ENCODE measurements at regions not wholly inside any gene's neighbourhood (a gene's known extent, or its start where the extent isn't known, plus 50 kb on each side); places are given as distances from the start of the nearest gene placed in this dataset.
"Not testable (repeated sequence)": the region's sequence is repeated elsewhere in the genome, so short reads cannot be mapped to it uniquely, and the experiment has no call there.

- not testable (repeated sequence) for H3K9me3 ChIP-seq (replicated peaks; ENCODE audit: control insufficient read depth, low read depth, low read length); DNase-seq; H3K4me3 ChIP-seq (ENCODE audit: low read length); H3K27me3 ChIP-seq (ENCODE audit: control insufficient read depth, insufficient read depth, low read length); H3K36me3 ChIP-seq (ENCODE audit: control insufficient read depth, insufficient read depth, low read length); H3K27ac ChIP-seq (ENCODE audit: low read length); H3K4me1 ChIP-seq (ENCODE audit: control insufficient read depth, insufficient read depth, low read length)
- WGBS (ENCODE audit: insufficient coverage) = 98% methylated on average over 12 of the region's 28 CpGs
Observed at GRCh38 chr10:15921423-15921945, 61.2 kb upstream of the MINDY3 start.

GRCh38 chr10:15931376-15931775, 71.1 kb upstream of the MINDY3 start:
- Histone ChIP-seq H3K4me3 (ENCODE audit: low read length) (no peak overlapping the region), H3K9me3 (replicated peaks; ENCODE audit: control insufficient read depth, low read depth, low read length) (no peaks in the 10 kb centered on the region), H3K27me3 (ENCODE audit: control insufficient read depth, insufficient read depth, low read length) (no peaks in the 10 kb centered on the region), H3K27ac (ENCODE audit: low read length) (no peak overlapping the region), H3K4me1 (ENCODE audit: control insufficient read depth, insufficient read depth, low read length) (no peaks in the 10 kb centered on the region), H3K36me3 (ENCODE audit: control insufficient read depth, insufficient read depth, low read length) (no peaks in the 10 kb centered on the region)
- WGBS (ENCODE audit: insufficient coverage) = no CpG with 5 or more reads among the region's 5 CpGs
- DNase-seq = no peak

- H3K4me1 ChIP-seq (ENCODE audit: control insufficient read depth, insufficient read depth, low read length); H3K27ac ChIP-seq (ENCODE audit: low read length); H3K27me3 ChIP-seq (ENCODE audit: control insufficient read depth, insufficient read depth, low read length); H3K36me3 ChIP-seq (ENCODE audit: control insufficient read depth, insufficient read depth, low read length); H3K9me3 ChIP-seq (replicated peaks; ENCODE audit: control insufficient read depth, low read depth, low read length); DNase-seq; H3K4me3 ChIP-seq (ENCODE audit: low read length): not testable (repeated sequence)
- WGBS (ENCODE audit: insufficient coverage) = 37% methylated on average over 3 of the region's 6 CpGs
Observed at GRCh38 chr10:15939543-15939942, 79.2 kb upstream of the MINDY3 start.

GRCh38 chr10:15943426-15943825, 83.1 kb upstream of the MINDY3 start:
- Histone ChIP-seq H3K9me3 (replicated peaks; ENCODE audit: control insufficient read depth, low read depth, low read length) (peaks cover 3% of the 10 kb centered on the region), H3K27ac (ENCODE audit: low read length) (no peak overlapping the region), H3K27me3 (ENCODE audit: control insufficient read depth, insufficient read depth, low read length) (no peaks in the 10 kb centered on the region), H3K36me3 (ENCODE audit: control insufficient read depth, insufficient read depth, low read length) (no peaks in the 10 kb centered on the region), H3K4me3 (ENCODE audit: low read length) (no peak overlapping the region), H3K4me1 (ENCODE audit: control insufficient read depth, insufficient read depth, low read length) (no peaks in the 10 kb centered on the region)
- 14% methylated on average over 1 of the region's 1 CpG for WGBS (ENCODE audit: insufficient coverage)
- DNase-seq = peak; percentile 59

GRCh38 chr10:15954188-15954587, 93.9 kb upstream of the MINDY3 start:
- no peaks in the 10 kb centered on the region for H3K9me3 ChIP-seq (replicated peaks; ENCODE audit: control insufficient read depth, low read depth, low read length)
- H3K27me3 ChIP-seq (ENCODE audit: control insufficient read depth, insufficient read depth, low read length) = no peaks in the 10 kb centered on the region
- H3K4me3 ChIP-seq (ENCODE audit: low read length) = no peak overlapping the region
- no peak overlapping the region for H3K27ac ChIP-seq (ENCODE audit: low read length)
- DNase-seq = no peak
- no peaks in the 10 kb centered on the region for H3K36me3 ChIP-seq (ENCODE audit: control insufficient read depth, insufficient read depth, low read length)
- WGBS (ENCODE audit: insufficient coverage) = no CpG with 5 or more reads among the region's 4 CpGs
- H3K4me1 ChIP-seq (ENCODE audit: control insufficient read depth, insufficient read depth, low read length) = no peaks in the 10 kb centered on the region

- WGBS (ENCODE audit: insufficient coverage) = 83% methylated on average over 1 of the region's 5 CpGs
- Histone ChIP-seq H3K27me3 (ENCODE audit: control insufficient read depth, insufficient read depth, low read length) (no peaks in the 10 kb centered on the region), H3K4me1 (ENCODE audit: control insufficient read depth, insufficient read depth, low read length) (no peaks in the 10 kb centered on the region), H3K4me3 (ENCODE audit: low read length) (no peak overlapping the region), H3K9me3 (replicated peaks; ENCODE audit: control insufficient read depth, low read depth, low read length) (no peaks in the 10 kb centered on the region), H3K27ac (ENCODE audit: low read length) (no peak overlapping the region), H3K36me3 (ENCODE audit: control insufficient read depth, insufficient read depth, low read length) (no peaks in the 10 kb centered on the region)
- no peak for DNase-seq
Observed at GRCh38 chr10:15960277-15960676, 100.0 kb upstream of the MINDY3 start.

- not testable (repeated sequence) for H3K27me3 ChIP-seq (ENCODE audit: control insufficient read depth, insufficient read depth, low read length); H3K27ac ChIP-seq (ENCODE audit: low read length); H3K4me1 ChIP-seq (ENCODE audit: control insufficient read depth, insufficient read depth, low read length); DNase-seq; H3K9me3 ChIP-seq (replicated peaks; ENCODE audit: control insufficient read depth, low read depth, low read length); H3K4me3 ChIP-seq (ENCODE audit: low read length); H3K36me3 ChIP-seq (ENCODE audit: control insufficient read depth, insufficient read depth, low read length)
- no CpG with 5 or more reads among the region's 5 CpGs for WGBS (ENCODE audit: insufficient coverage)
Observed at GRCh38 chr10:15972736-15973135, 112.4 kb upstream of the MINDY3 start.

GRCh38 chr10:15985690-15986089, 125.4 kb upstream of the MINDY3 start:
- Histone ChIP-seq H3K9me3 (replicated peaks; ENCODE audit: control insufficient read depth, low read depth, low read length) (no peaks in the 10 kb centered on the region), H3K4me3 (ENCODE audit: low read length) (no peak overlapping the region), H3K4me1 (ENCODE audit: control insufficient read depth, insufficient read depth, low read length) (no peaks in the 10 kb centered on the region), H3K36me3 (ENCODE audit: control insufficient read depth, insufficient read depth, low read length) (no peaks in the 10 kb centered on the region), H3K27me3 (ENCODE audit: control insufficient read depth, insufficient read depth, low read length) (no peaks in the 10 kb centered on the region), H3K27ac (ENCODE audit: low read length) (no peak overlapping the region)
- WGBS (ENCODE audit: insufficient coverage) = 51% methylated on average over 3 of the region's 4 CpGs
- no peak for DNase-seq

GRCh38 chr10:15990535-15991129, 130.3 kb upstream of the MINDY3 start:
- Histone ChIP-seq H3K27me3 (ENCODE audit: control insufficient read depth, insufficient read depth, low read length) (no peaks in the 10 kb centered on the region), H3K4me1 (ENCODE audit: control insufficient read depth, insufficient read depth, low read length) (no peaks in the 10 kb centered on the region), H3K27ac (ENCODE audit: low read length) (no peak overlapping the region), H3K4me3 (ENCODE audit: low read length) (no peak overlapping the region), H3K9me3 (replicated peaks; ENCODE audit: control insufficient read depth, low read depth, low read length) (peaks cover 2% of the 10 kb centered on the region), H3K36me3 (ENCODE audit: control insufficient read depth, insufficient read depth, low read length) (no peaks in the 10 kb centered on the region)
- no peak for DNase-seq
- 89% methylated on average over 6 of the region's 11 CpGs for WGBS (ENCODE audit: insufficient coverage)

- H3K27me3 ChIP-seq (ENCODE audit: control insufficient read depth, insufficient read depth, low read length) = no peaks in the 10 kb centered on the region
- no peaks in the 10 kb centered on the region for H3K36me3 ChIP-seq (ENCODE audit: control insufficient read depth, insufficient read depth, low read length)
- no peaks in the 10 kb centered on the region for H3K4me1 ChIP-seq (ENCODE audit: control insufficient read depth, insufficient read depth, low read length)
- peaks cover 6% of the 10 kb centered on the region for H3K9me3 ChIP-seq (replicated peaks; ENCODE audit: control insufficient read depth, low read depth, low read length)
- no peak for DNase-seq
- no CpG with 5 or more reads among the region's 4 CpGs for WGBS (ENCODE audit: insufficient coverage)
- H3K27ac ChIP-seq (ENCODE audit: low read length) = no peak overlapping the region
- H3K4me3 ChIP-seq (ENCODE audit: low read length) = no peak overlapping the region
Observed at GRCh38 chr10:15997313-15997712, 137.0 kb upstream of the MINDY3 start.

- Histone ChIP-seq H3K9me3 (replicated peaks; ENCODE audit: control insufficient read depth, low read depth, low read length) (no peaks in the 10 kb centered on the region), H3K36me3 (ENCODE audit: control insufficient read depth, insufficient read depth, low read length) (no peaks in the 10 kb centered on the region)
Observed at GRCh38 chr10:16001581-16001980, 141.3 kb upstream of the MINDY3 start.

More at GRCh38 chr10:16001581-16001980, 141.3 kb upstream of the MINDY3 start:
- H3K27ac ChIP-seq (ENCODE audit: low read length) = no peak overlapping the region
- no peaks in the 10 kb centered on the region for H3K27me3 ChIP-seq (ENCODE audit: control insufficient read depth, insufficient read depth, low read length)
- no peaks in the 10 kb centered on the region for H3K4me1 ChIP-seq (ENCODE audit: control insufficient read depth, insufficient read depth, low read length)
- no CpG with 5 or more reads among the region's 1 CpG for WGBS (ENCODE audit: insufficient coverage)
- no peak overlapping the region for H3K4me3 ChIP-seq (ENCODE audit: low read length)
- no peak for DNase-seq

Measured in muscle of leg (tissue), 3 donors.